GM21367 (cell line): ENCODE measurements at regions not wholly inside any gene's neighbourhood (a gene's known extent, or its start where the extent isn't known, plus 50 kb on each side); places are given as distances from the start of the nearest gene placed in this dataset.
"Not testable (repeated sequence)": the region's sequence is repeated elsewhere in the genome, so short reads cannot be mapped to it uniquely, and the experiment has no call there.

Experiments
- ATAC-seq: cut with Tn5 transposase; IDR thresholded peaks from one replicate; pipeline ENCODE4 v1.9.1; 2021; ENCODE audit not compliant: unreplicated experiment

DNA sequence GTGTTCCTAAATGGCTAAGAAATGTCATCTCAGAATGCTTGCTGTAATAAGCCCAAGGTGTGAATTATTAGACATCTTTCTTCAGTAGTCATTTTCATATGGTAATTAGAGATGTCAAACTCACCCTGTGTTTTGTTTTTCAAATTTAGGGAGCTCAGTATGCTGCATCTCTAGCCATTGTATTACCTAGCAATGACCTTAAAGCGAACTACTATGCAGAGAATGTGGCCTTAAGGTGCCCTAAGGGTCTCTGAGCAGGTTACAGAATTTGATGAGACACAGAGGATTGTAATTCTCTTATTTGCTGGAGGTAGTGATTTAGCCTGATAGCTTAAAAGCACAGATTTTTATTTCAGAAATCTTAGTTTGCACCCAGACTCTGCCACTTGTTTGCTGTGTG is 1052.6 kb upstream of the DDX18 start:
- no peak for ATAC-seq

DNA sequence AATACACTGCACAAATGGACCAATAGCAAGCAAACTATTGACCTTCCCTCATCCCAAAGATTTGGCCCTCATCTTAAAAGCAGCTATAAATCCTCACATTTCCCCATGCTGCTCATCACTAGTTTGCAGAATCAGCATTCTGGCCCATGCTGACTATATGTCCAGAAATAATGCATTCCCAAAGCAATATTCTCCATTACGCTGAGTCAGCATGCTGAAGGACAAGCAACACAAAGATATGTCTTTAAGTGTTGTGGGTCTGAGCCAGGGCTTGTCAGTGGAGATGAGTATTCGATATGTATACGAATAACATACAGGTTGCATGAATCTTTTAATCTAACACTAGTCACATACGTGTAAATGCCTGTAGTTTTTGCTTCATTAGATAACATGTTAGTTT is 1045.0 kb upstream of the DDX18 start:
- no peak for ATAC-seq

DNA sequence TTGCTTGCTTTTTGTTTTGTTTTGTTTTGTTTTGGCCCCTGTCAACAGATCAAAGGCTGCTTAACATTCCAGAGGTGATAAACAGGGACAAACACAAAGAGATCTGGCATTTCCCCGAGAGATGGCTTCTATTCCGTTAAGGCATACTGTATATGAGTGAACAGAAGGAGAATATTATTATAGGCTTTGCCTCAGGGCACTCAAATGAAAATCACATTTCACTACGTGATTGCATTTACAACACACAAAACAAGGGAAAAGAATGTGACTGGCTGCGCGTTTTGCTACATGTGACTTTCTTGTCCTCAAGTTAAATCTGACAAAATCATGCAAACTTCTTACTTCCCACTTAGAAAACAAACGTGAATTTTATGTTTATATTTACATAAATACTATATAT is 1037.9 kb upstream of the DDX18 start:
- no peak for ATAC-seq

GRCh38 chr2:116787848-116788247 is 1026.6 kb upstream of the DDX18 start:
- no peak for ATAC-seq

DNA sequence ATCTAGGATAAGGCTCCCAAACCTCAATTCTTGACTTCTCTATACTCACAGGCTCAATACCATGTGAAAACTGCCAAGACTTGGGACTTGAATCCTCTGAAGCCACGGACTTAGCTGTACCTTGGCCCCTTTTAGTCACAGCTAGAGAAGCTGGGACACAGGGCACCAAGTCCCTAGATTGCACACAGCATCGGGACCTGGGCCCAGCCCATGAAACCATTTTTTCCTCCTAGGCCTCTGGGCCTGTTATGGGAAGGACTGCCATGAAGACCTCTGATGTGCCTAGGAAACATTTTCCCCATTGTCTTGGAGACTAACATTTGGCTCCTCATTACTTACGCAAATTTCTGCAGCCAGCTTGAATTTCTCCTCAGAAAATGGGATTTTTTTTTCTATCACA is 1011.8 kb upstream of the DDX18 start:
- ATAC-seq, result no peak

DNA sequence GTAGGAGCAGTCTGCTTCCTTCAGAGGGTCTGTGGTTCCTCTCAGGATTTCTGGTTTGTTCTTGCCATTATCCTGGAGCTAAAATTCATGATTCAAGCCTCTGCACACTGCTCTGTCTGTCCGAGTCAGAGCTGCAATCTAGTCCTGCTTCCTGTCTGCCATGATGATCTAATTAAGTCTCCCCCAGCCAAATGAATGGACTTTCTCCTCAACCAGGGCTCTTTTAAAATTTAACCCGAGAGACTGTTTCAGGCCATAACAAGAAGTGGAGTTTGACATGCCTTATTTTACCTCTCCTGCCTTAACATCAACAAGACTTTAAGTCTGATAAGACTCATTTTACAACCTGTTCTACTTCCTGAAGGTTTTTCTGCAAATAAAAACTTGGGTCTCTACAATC is 1009.6 kb upstream of the DDX18 start:
- no peak for ATAC-seq

DNA sequence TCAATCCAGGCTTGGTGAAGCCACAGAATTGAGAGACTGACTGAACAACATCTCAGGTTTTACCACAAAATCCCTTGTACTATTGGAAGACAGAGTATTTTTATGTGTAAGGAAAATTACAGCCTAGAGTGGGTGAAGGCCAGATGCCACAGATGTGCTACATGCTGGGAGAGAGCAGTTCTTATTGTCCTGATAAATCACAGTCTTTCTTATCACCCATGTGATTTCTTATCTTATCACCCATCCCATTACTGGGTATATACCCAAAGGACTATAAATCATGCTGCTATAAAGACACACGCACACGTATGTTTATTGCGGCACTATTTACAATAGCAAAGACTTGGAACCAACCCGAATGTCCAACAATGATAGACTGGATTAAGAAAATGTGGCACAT is 1008.0 kb upstream of the DDX18 start:
- ATAC-seq, result not testable (repeated sequence)

GRCh38 chr2:116809109-116809508 is 1005.4 kb upstream of the DDX18 start:
- no peak for ATAC-seq

GRCh38 chr2:116810071-116810470 is 1004.4 kb upstream of the DDX18 start:
- ATAC-seq, result no peak

GRCh38 chr2:116810645-116811044 is 1003.8 kb upstream of the DDX18 start:
- no peak for ATAC-seq

DNA sequence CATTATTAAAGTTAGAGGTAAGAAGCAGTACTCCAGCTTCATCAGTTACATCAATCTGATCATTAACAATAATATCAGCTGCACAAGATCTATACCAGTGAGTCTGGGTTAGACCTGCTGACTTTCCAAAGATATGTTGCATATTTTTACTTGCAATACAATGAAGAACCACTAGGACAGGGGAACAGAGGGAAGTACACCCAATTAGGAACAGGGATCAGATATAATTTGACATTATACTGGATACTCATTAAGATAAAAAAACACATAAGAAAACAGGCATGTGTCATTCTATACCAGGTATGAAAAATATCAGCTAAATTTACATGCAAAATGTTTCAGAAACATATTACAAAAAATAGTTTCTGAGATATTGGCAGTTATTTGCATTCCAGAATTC is 995.1 kb upstream of the DDX18 start:
- ATAC-seq, result no peak

DNA sequence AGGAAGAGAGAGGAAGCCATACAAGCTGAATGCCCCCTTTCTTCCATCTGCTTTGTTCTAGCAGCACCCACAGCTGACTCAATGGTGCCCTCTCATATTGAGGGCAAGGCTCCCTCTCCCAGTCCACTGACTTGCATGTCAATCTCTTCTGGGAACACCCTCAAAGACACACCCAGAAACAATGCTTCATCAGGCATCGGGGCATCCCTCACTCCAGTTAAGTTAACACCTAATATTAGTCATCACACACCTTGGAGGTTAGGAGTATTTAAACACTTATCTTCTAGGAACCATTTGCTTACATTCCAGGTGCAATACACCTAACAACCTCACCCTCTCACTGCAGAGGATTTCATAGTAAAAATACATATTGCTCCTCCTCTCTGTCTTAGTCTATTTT is 993.5 kb upstream of the DDX18 start:
- no peak for ATAC-seq

DNA sequence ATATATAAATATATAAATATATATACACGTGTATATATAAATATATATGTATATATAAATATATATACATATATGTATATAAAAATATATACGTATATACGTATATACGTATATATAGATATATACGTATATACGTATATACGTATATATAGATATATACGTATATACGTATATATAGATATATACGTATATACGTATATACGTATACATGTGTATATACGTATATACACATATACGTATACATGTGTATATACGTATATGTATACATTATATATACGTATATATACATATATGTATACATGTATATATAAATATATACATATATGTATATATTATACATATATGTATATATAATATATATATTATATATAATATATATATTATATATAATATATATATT is 984.9 kb upstream of the DDX18 start:
- not testable (repeated sequence) for ATAC-seq

DNA sequence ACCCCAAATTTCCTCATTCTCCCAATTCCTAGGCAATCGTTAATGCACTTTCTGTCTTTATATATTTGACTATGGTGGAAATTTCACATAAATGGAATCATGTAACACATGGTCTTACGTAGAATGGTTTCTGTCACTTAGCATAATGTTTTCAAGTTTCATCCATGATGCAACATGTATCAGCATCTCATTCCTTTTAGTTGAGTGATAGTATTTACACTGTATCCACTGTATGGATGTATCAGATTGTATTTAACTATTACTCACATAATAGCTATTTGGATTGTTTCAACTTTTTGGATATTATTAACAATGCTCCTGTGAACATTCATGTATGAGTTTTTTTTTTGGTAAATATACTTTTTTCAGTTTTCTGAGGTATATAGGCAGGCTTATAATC is 982.3 kb upstream of the DDX18 start:
- ATAC-seq, result no peak

DNA sequence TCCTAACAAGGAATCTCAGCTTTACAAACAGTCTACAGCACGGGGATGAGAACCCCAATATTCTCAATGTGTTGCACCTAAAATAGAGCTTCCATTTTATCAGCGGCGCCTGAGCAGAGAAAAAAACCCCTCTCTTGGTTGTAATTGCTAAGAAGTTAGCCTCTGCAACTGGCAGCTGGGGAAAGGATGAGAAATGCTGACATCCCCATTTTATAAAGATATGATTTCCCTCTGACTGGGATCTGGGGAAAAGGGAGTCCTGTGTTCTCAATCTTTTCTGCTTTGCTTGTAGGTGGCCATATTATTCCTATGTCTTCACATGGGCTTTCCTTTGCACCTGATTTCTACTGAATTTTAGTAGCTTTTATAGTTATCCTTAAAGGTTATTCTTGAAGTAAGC is 981.4 kb upstream of the DDX18 start:
- ATAC-seq, result no peak

DNA sequence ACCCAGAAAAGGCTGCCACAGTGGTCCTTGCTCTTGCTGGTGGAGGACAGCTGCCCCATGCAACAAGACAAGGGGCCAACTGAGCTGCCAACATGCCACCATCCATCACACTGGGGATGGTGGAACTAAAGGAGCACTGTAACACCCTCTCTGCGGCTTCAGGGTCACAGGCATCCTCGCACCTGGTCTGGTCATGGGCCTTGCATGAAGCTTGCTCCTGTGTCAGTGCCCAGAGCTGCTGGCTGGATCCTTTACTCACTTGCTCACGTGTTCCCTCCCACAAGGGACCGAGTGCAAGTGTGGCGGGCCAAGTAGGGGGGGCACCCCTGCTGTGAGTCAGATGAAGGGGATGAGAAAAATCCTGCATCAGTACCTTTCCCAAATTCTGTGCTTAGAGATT is 972.3 kb upstream of the DDX18 start:
- ATAC-seq, result no peak

- no peak for ATAC-seq
Measured at GRCh38 chr2:116859708-116860107, 954.8 kb upstream of the DDX18 start.

- no peak for ATAC-seq
Measured at GRCh38 chr2:116874021-116874420, 940.5 kb upstream of the DDX18 start.

- no peak for ATAC-seq
Measured at GRCh38 chr2:116877274-116877673, 937.2 kb upstream of the DDX18 start.

DNA sequence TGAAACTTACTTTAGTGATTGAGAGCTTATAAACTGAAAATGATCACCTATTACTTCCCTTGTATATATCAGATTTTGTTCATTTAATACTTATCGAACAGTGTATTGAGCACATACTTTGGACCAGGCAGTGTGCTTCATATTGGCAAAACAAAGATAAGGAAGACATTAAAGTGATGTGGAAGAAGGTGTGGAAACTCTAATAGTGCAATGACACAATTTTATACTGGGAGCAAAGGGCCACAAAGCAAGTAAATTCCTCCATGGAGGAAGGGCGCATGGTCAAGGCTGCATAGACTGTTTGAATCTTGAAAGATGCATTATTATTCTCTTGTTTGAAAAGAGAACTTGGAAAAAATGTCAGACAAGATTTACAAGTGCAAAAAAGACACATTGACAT is 936.5 kb upstream of the DDX18 start:
- ATAC-seq, result no peak

DNA sequence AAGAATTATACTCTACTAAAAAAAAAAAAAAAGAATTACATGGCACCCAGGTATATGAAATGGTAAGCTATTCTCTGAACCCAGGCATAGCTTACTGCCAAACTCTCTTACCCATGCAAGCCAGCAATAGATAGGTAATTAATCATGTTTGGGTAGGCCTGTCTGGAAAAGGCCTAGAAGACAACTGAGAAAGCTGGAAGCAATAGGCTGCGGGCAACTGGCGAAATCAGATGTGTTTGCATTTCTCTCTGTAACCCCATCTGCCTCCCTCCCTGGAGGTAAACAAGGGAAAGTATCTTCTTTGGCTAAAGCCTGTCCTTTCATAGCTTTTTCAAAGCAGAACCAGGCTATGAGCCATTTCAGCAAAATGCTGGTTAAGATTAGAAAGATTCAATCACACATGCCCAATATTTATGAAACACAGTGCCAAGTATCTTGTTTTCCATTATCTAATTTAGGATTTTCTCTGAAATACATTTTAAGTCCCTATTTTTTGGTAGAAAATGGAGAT is 934.8 kb upstream of the DDX18 start:
- no peak for ATAC-seq

DNA sequence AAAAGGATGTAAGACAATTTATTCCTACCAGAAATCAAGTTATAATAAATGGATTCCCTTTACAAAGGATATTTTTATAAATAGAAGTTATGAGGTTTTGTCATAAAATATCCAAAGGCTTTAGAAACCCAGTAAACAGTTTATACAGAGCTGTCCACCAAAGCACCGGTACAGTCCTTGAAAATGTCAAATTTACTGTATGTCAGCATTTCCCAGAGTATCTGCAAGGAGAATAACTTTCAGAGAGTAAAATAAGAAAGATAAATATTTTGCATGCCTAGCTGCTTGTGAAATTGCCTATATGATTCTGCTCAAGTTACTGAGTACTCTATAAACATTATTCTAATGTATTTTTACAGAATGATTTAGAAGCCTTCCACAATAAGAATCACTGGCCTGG is 923.3 kb upstream of the DDX18 start:
- ATAC-seq, result no peak

DNA sequence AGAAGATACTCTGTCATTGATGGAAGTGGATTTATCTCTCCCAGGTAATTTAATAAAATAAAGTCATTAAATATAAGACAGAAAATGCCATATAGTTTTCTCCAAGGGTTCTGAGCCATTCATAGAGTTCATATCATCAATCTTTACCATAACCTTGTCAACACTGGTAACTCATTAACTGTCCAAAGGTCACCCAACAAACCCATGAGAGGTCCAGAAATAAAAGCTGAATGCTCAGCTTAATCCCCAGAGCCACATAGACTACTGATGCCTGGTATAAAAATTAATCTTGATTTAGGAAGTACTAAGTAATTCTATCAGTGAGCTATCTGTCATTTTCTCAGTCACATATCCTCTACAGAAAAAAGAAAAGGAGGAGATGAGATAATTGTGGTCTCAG is 903.0 kb upstream of the DDX18 start:
- no peak for ATAC-seq

GRCh38 chr2:116915673-116916072 is 898.8 kb upstream of the DDX18 start:
- ATAC-seq, result no peak
